Panc1 (cell line): ENCODE measurements at regions not wholly inside any gene's neighbourhood (a gene's known extent, or its start where the extent isn't known, plus 50 kb on each side); places are given as distances from the start of the nearest gene placed in this dataset.

Experiments
- POLR2AphosphoS5 ChIP-seq: IDR thresholded peaks from 2 replicates; pipeline ENCODE4 v1.6.1; 2012; ENCODE audit warnings: mild to moderate bottlenecking, low read depth, low read length, moderate library complexity
- SIN3A ChIP-seq: IDR thresholded peaks from 2 replicates; pipeline ENCODE4 v1.6.1; 2012; ENCODE audit warnings: low read depth, mild to moderate bottlenecking, low read length, moderate library complexity, borderline replicate concordance; ENCODE audit not compliant: insufficient read depth
- TCF7L2 ChIP-seq: IDR thresholded peaks from 2 replicates; pipeline ENCODE4 v1.6.1; 2011; ENCODE audit warnings: mild to moderate bottlenecking, low read depth, low read length, inconsistent platforms
- TF ChIP-seq, protein P1 (sequence below): fragments of 450-650 bp; IDR thresholded peaks from 2 replicates; pipeline ENCODE4 v1.5.1; 2017; ENCODE audit warnings: mild to moderate bottlenecking
- TF ChIP-seq, protein P2 (sequence below), 2 experiments: IDR thresholded peaks; 2 replicates each; pipeline ENCODE4 v1.6.1; 2011 to 2012; ENCODE audit warnings: low read depth in 2 of 2, control low read depth in 1 of 2, low read length in 1 of 2, mild to moderate bottlenecking in 1 of 2, moderate library complexity in 1 of 2; ENCODE audit not compliant: insufficient read depth in 1 of 2

DNA sequence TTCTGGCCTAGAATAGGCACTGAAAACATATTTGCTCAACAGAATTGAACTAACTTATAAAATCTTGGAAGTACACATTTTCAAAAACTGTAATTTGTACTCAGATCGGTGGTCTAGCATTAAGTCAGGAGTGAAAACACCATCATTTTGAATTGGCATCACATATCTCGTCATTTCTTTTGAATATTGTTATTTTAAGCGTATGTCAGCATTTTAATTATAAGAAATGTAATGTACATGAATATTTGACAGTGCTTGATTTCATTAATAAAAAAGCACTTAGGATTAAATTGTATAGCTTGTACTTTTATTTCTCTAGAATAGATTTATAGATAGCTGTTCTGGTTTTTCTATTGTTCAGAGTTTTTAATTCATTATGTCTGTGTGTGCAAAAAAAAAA, 892.2 kb downstream of the BCL11B start:
- TF ChIP-seq POLR2AphosphoS5 (no peak), SIN3A (no peak), TCF7L2 (no peak)
- TF ChIP-seq, protein P1, sequence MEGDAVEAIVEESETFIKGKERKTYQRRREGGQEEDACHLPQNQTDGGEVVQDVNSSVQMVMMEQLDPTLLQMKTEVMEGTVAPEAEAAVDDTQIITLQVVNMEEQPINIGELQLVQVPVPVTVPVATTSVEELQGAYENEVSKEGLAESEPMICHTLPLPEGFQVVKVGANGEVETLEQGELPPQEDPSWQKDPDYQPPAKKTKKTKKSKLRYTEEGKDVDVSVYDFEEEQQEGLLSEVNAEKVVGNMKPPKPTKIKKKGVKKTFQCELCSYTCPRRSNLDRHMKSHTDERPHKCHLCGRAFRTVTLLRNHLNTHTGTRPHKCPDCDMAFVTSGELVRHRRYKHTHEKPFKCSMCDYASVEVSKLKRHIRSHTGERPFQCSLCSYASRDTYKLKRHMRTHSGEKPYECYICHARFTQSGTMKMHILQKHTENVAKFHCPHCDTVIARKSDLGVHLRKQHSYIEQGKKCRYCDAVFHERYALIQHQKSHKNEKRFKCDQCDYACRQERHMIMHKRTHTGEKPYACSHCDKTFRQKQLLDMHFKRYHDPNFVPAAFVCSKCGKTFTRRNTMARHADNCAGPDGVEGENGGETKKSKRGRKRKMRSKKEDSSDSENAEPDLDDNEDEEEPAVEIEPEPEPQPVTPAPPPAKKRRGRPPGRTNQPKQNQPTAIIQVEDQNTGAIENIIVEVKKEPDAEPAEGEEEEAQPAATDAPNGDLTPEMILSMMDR: no peak
- TF ChIP-seq, protein P2, sequence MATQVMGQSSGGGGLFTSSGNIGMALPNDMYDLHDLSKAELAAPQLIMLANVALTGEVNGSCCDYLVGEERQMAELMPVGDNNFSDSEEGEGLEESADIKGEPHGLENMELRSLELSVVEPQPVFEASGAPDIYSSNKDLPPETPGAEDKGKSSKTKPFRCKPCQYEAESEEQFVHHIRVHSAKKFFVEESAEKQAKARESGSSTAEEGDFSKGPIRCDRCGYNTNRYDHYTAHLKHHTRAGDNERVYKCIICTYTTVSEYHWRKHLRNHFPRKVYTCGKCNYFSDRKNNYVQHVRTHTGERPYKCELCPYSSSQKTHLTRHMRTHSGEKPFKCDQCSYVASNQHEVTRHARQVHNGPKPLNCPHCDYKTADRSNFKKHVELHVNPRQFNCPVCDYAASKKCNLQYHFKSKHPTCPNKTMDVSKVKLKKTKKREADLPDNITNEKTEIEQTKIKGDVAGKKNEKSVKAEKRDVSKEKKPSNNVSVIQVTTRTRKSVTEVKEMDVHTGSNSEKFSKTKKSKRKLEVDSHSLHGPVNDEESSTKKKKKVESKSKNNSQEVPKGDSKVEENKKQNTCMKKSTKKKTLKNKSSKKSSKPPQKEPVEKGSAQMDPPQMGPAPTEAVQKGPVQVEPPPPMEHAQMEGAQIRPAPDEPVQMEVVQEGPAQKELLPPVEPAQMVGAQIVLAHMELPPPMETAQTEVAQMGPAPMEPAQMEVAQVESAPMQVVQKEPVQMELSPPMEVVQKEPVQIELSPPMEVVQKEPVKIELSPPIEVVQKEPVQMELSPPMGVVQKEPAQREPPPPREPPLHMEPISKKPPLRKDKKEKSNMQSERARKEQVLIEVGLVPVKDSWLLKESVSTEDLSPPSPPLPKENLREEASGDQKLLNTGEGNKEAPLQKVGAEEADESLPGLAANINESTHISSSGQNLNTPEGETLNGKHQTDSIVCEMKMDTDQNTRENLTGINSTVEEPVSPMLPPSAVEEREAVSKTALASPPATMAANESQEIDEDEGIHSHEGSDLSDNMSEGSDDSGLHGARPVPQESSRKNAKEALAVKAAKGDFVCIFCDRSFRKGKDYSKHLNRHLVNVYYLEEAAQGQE (IDR thresholded peaks at IDR 0.05; ENCODE audit: insufficient read depth in 1 of 2, low read depth in 2 of 2, low read length in 1 of 2): no peak
